Right lobe of liver (tissue), 6 donors: ENCODE measurements at regions not wholly inside any gene's neighbourhood (a gene's known extent, or its start where the extent isn't known, plus 50 kb on each side); places are given as distances from the start of the nearest gene placed in this dataset.
A peak's percentile ranks its signal among the peaks of the same experiment; 100 is the strongest.

ENCODE experiments used
- ATAC-seq, 4 donors: fragments of 200-7000 bp; cut with Tn5 transposase; one replicate each; pipeline ENCODE4 v1.9.1; 2020; ENCODE audit warnings: mild to moderate bottlenecking in 4 of 4, moderate library complexity in 4 of 4
- DNase-seq, 3 donors: peaks; one replicate each; pipeline ENCODE4 v3.0.0-alpha.2; 2020
- H3K27ac ChIP-seq, 3 donors: fragments of 200-600 bp; one replicate each; pipeline ENCODE4 v1.8.0; 2022
- H3K27me3 ChIP-seq, 2 donors: fragments of 200-600 bp; one replicate each; pipeline ENCODE4 v1.8.0; 2022
- H3K36me3 ChIP-seq, 4 donors: fragments of 200-600 bp; sonication (generic) in 1 of 4; one replicate each; pipeline versions ENCODE4 v1.5.1 to v1.8.0; 2017 to 2022; ENCODE audit warnings: control low read depth in 1 of 4
- H3K4me1 ChIP-seq, 4 donors: fragments of 200-600 bp; sonication (generic) in 1 of 4; one replicate each; pipeline versions ENCODE4 v1.5.1 to v1.8.0; 2017 to 2022; ENCODE audit warnings: control low read depth in 1 of 4
- H3K4me3 ChIP-seq, 3 donors: fragments of 200-600 bp; one replicate each; pipeline ENCODE4 v1.8.0; 2022
- H3K9me3 ChIP-seq, 4 donors: fragments of 200-600 bp; sonication (generic) in 1 of 4; one replicate each; pipeline versions ENCODE4 v1.5.1 to v1.8.0; 2017 to 2022; ENCODE audit warnings: control low read depth in 1 of 4
- POLR2A ChIP-seq: fragments of 450-650 bp; IDR thresholded peaks from one replicate; pipeline ENCODE4 v1.6.1; 2017; ENCODE audit warnings: antibody characterized with exemption, mild to moderate bottlenecking
- WGBS: methylation state at CpG from one replicate; pipeline ENCODE4 v1.1.6; 2018; ENCODE audit warnings: low coverage, low lambda C conversion rate; ENCODE audit not compliant: insufficient coverage; ENCODE audit errors: missing lambda C conversion rate; 5-methylcytosine and 5-hydroxymethylcytosine counted together
- intact Hi-C, 2 donors: fragments of 100-400 bp; cut with DNase I; formaldehyde crosslinking; loops; one replicate each; pipeline versions ENCODE4 v1.11.2 to v1.14.1; 2022
- TF ChIP-seq, protein P1 (sequence below), 4 donors: fragments of 200-600 bp in 3 of 4; fragments of 450-650 bp in 1 of 4; IDR thresholded peaks; one replicate each; pipeline versions ENCODE4 v1.5.1 to v1.8.0; 2016 to 2022; ENCODE audit warnings: antibody characterized with exemption in 4 of 4, mild to moderate bottlenecking in 2 of 4
- donor health status: DM: no; HTN: yes; CAD: no.
- donor health status: DM: no; HTN: no; CAD: no.
- donor health status: DM: no; HTN: no; CAD: no.
- donor health status: DM: no; HTN: yes; CAD: no.
- donor health status: DM: no; HTN: yes; CAD: no.

DNA sequence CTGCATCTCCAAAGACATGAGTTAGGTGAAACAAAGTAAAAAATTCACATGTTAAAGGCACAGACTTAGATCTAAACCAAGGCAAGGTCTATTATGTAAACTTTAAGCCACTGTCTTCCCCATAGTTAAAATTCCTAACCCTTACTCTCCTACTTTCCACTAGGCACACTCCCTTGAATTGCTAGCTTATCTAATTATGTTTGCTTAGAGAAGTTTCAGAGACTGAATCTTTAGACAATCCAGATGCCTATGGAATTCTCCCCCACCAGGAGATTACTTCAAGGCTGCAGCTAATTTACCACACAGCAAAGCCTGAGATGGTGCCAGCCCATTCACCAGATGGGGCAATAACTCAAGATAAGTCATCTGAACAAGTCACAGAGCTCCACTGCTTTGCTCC is 803.1 kb upstream of the COX7C start:
- H3K27me3 ChIP-seq, result no peaks in the 10 kb centered on the region
- H3K4me3 ChIP-seq, result no peak overlapping the region
- no peaks in the 10 kb centered on the region for H3K9me3 ChIP-seq
- H3K4me1 ChIP-seq, result no peaks in the 10 kb centered on the region
- TF ChIP-seq, protein P1, sequence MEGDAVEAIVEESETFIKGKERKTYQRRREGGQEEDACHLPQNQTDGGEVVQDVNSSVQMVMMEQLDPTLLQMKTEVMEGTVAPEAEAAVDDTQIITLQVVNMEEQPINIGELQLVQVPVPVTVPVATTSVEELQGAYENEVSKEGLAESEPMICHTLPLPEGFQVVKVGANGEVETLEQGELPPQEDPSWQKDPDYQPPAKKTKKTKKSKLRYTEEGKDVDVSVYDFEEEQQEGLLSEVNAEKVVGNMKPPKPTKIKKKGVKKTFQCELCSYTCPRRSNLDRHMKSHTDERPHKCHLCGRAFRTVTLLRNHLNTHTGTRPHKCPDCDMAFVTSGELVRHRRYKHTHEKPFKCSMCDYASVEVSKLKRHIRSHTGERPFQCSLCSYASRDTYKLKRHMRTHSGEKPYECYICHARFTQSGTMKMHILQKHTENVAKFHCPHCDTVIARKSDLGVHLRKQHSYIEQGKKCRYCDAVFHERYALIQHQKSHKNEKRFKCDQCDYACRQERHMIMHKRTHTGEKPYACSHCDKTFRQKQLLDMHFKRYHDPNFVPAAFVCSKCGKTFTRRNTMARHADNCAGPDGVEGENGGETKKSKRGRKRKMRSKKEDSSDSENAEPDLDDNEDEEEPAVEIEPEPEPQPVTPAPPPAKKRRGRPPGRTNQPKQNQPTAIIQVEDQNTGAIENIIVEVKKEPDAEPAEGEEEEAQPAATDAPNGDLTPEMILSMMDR (IDR thresholded peaks at IDR 0.05), result no peak
- no peak for TF ChIP-seq POLR2A
- H3K27ac ChIP-seq, result no peak overlapping the region
- no peaks in the 10 kb centered on the region for H3K36me3 ChIP-seq
- intact Hi-C loops, result no loop called here
- DNase-seq (no peak), ATAC-seq (no peak)

DNA sequence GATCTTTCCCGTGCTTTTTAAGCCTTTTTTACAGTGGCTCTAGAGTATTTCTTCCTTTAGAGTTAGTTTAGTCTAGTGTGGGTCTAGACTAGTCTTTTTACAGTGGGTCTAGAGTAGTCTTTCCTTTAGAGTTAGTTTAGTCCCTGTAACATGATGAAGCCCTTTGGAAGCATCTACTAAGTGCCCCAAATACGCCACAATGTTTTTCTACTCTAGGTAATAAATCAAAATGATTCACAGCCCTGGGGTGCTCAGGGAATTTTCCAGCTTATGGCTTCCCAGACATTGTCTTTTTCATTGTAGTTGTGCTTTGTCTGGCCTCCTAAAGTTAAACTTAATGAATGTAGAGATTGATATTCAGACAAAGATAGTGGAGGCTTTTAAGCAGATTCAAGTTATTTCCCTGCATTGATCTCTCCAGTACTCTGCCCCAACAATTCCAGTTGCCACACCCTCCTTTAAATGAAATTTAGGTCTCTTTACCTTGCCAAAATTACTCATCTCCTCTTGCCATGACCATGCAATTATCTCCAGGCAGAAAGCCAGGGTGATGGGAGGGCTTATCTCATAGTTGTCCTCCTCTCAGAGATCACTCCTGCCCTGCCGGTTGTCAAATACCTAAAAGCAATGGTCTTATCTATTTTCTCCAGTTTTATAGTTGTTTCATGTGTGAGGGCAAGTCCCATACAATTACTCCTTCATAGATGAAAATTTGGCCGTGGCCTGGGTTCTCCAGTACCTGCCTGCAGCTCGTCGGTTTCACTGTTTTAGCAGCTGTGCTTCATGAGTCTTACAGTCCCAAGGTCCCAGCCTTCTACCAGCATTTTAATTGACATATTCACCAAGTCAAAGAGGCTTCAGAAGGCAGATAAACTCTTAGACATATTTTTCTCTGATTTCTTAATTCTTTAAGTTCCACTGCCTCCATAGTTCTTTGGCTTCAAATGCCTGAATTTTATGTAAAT is 794.0 kb upstream of the COX7C start:
- H3K27ac ChIP-seq, result no peak overlapping the region
- TF ChIP-seq, protein P1 (IDR thresholded peaks at IDR 0.05), result no peak
- no peak for TF ChIP-seq POLR2A
- no peaks in the 10 kb centered on the region for H3K4me1 ChIP-seq
- 50% methylated on average over 6 of the region's 6 CpGs for WGBS
- H3K36me3 ChIP-seq, result no peaks in the 10 kb centered on the region
- no peak for DNase-seq
- ATAC-seq, result peak in 1 of 4 donors; percentile 59
- intact Hi-C loops, result no loop called here
- H3K27me3 ChIP-seq, result no peaks in the 10 kb centered on the region
- no peak overlapping the region for H3K4me3 ChIP-seq
- H3K9me3 ChIP-seq, result no peaks in the 10 kb centered on the region

DNA sequence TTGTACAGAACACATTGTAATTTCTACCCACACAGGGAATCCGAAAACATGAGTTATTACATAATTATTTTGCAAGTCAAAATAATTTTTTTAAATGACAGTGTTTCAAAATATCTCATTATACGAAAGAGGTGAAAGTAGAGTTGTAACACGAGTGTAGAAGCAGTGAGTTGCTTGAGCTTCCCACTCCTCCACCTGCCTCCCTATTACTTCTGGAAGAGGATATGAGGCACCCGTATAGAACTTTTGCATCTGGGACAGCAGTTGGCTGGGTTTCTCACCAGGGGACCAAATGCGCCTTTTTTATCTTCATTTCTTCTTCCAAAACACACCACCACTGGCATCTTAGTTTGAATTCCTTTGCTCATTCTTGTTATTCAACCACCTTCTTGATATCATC is 779.0 kb upstream of the COX7C start:
- Histone ChIP-seq H3K36me3 (no peaks in the 10 kb centered on the region), H3K27me3 (no peaks in the 10 kb centered on the region), H3K27ac (no peak overlapping the region), H3K4me3 (no peak overlapping the region), H3K4me1 (no peaks in the 10 kb centered on the region), H3K9me3 (no peaks in the 10 kb centered on the region)
- WGBS, result 80% methylated on average over 5 of the region's 5 CpGs
- DNase-seq, result no peak
- TF ChIP-seq, protein P1 (IDR thresholded peaks at IDR 0.05), result no peak
- no peak for TF ChIP-seq POLR2A
- intact Hi-C loops, result no loop called here
- ATAC-seq, result no peak

DNA sequence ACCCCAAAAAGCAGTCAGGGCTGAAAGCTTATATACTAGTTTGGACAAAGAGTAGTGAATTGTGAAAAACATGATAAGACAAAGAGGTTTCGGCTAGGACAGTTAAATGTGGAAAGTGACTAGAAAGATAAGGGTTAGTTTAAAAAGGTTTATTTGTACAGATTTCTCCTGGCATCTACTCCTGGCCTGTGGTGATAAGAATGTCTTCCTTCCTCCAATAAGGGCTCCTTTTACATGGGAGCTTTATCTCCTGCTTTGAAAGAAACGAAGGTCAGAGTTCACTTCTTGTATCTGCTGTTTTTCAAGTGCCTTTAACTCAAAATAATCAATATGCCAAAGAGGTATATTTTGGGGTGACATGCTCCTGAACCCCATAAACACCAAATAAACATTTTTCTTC is 776.1 kb upstream of the COX7C start:
- 35% methylated on average over 2 of the region's 2 CpGs for WGBS
- Histone ChIP-seq H3K27ac (no peak overlapping the region), H3K4me1 (no peaks in the 10 kb centered on the region), H3K36me3 (no peaks in the 10 kb centered on the region), H3K27me3 (no peaks in the 10 kb centered on the region), H3K9me3 (no peaks in the 10 kb centered on the region), H3K4me3 (no peak overlapping the region)
- no peak for DNase-seq
- TF ChIP-seq, protein P1 (IDR thresholded peaks at IDR 0.05), result no peak
- no peak for TF ChIP-seq POLR2A
- intact Hi-C loops, result no loop called here
- no peak for ATAC-seq
